ENCODE measurements at regions not wholly inside any gene's neighbourhood (a gene's known extent, or its start where the extent isn't known, plus 50 kb on each side); places are given as distances from the start of the nearest gene placed in this dataset.
"Not testable (repeated sequence)": the region's sequence is repeated elsewhere in the genome, so short reads cannot be mapped to it uniquely, and the experiment has no call there.

- Histone ChIP-seq H4K20me1 (no peaks in the 10 kb centered on the region), H3K4me1 (peaks cover 0 to 9% (median 1%) of the 10 kb centered on the region in 10 experiments; a peak in 6 of 20 replicates), H3K4me3 (no peak overlapping the region), H3K4me2 (no peak overlapping the region), H3K9ac (no peak overlapping the region), H3K9me3 (replicated peaks in 1 of 11) (no peaks in the 10 kb centered on the region), H3K27me3 (no peaks in the 10 kb centered on the region), H3K27ac (no peak overlapping the region), H3K36me3 (no peaks in the 10 kb centered on the region)
- no peak for TF ChIP-seq Cebpa-rat (IDR thresholded peaks at IDR 0.05)
These were observed 106.2 kb upstream of the LSM14A start for GRCh38 chr19:34066007-34066643.

- no peak overlapping the region for H3K4me3 ChIP-seq
- H3K9ac ChIP-seq, result no peak overlapping the region
- no peaks in the 10 kb centered on the region for H4K20me1 ChIP-seq
- H3K9me3 ChIP-seq (replicated peaks in 1 of 11), result no peaks in the 10 kb centered on the region
- no peak overlapping the region for H3K4me2 ChIP-seq
- TF ChIP-seq Cebpa-rat (IDR thresholded peaks at IDR 0.05), result no peak
- no peaks in the 10 kb centered on the region for H3K27me3 ChIP-seq
- H3K4me1 ChIP-seq, result peaks cover 0 to 9% (median 1%) of the 10 kb centered on the region in 10 experiments; a peak in 6 of 20 replicates
- no peak overlapping the region for H3K27ac ChIP-seq
- no peaks in the 10 kb centered on the region for H3K36me3 ChIP-seq
These were observed 104.4 kb upstream of the LSM14A start for GRCh38 chr19:34067861-34068271.

GRCh38 chr19:34075661-34076091 lies 96.6 kb upstream of the LSM14A start:
- H3K4me3 ChIP-seq, result no peak overlapping the region
- H4K20me1 ChIP-seq, result no peaks in the 10 kb centered on the region
- H3K4me1 ChIP-seq, result peaks cover 0 to 7% (median 0%) of the 10 kb centered on the region in 10 experiments; a peak in 1 of 20 replicates
- peaks cover 9 to 24% (median 14%) of the 10 kb centered on the region in 11 experiments; a peak in 17 of 22 replicates for H3K9me3 ChIP-seq (replicated peaks in 1 of 11)
- H3K27me3 ChIP-seq, result no peaks in the 10 kb centered on the region
- H3K4me2 ChIP-seq, result no peak overlapping the region
- no peak overlapping the region for H3K27ac ChIP-seq
- H3K36me3 ChIP-seq, result no peaks in the 10 kb centered on the region
- no peak overlapping the region for H3K9ac ChIP-seq
- no peak for TF ChIP-seq Cebpa-rat (IDR thresholded peaks at IDR 0.05)

- Histone ChIP-seq H3K4me3 (no peak overlapping the region), H3K9me3 (replicated peaks in 1 of 11) (peaks cover 0 to 21% (median 19%) of the 10 kb centered on the region in 11 experiments; a peak in 18 of 22 replicates), H3K27ac (no peak overlapping the region), H4K20me1 (no peaks in the 10 kb centered on the region; a peak in 1 of 22 replicates), H3K27me3 (no peaks in the 10 kb centered on the region), H3K9ac (no peak overlapping the region), H3K4me1 (no peaks in the 10 kb centered on the region), H3K4me2 (no peak overlapping the region), H3K36me3 (no peaks in the 10 kb centered on the region)
- no peak for TF ChIP-seq Cebpa-rat (IDR thresholded peaks at IDR 0.05)
These were observed 89.8 kb upstream of the LSM14A start for GRCh38 chr19:34082289-34083077.

- H3K4me1 ChIP-seq, result no peaks in the 10 kb centered on the region
- no peak overlapping the region for H3K4me2 ChIP-seq
- H3K36me3 ChIP-seq, result no peaks in the 10 kb centered on the region
- no peak overlapping the region for H3K4me3 ChIP-seq
- no peaks in the 10 kb centered on the region for H3K27me3 ChIP-seq
- H3K9me3 ChIP-seq (replicated peaks in 1 of 11), result peaks cover 0 to 13% (median 11%) of the 10 kb centered on the region in 11 experiments; a peak in 14 of 22 replicates
- no peak overlapping the region for H3K9ac ChIP-seq
- H4K20me1 ChIP-seq, result no peaks in the 10 kb centered on the region; a peak in 1 of 22 replicates
- no peak for TF ChIP-seq Cebpa-rat (IDR thresholded peaks at IDR 0.05)
- no peak overlapping the region for H3K27ac ChIP-seq
These were observed 87.7 kb upstream of the LSM14A start for GRCh38 chr19:34084396-34085145.

GRCh38 chr19:34085336-34085735 lies 87.0 kb upstream of the LSM14A start:
- no peak for TF ChIP-seq Cebpa-rat (IDR thresholded peaks at IDR 0.05)
- H3K4me2 ChIP-seq, result no peak overlapping the region
- H3K27me3 ChIP-seq, result no peaks in the 10 kb centered on the region
- H3K9ac ChIP-seq, result no peak overlapping the region
- H3K36me3 ChIP-seq, result no peaks in the 10 kb centered on the region
- H3K27ac ChIP-seq, result no peak overlapping the region
- H4K20me1 ChIP-seq, result no peaks in the 10 kb centered on the region; a peak in 1 of 22 replicates
- no peaks in the 10 kb centered on the region for H3K4me1 ChIP-seq
- H3K4me3 ChIP-seq, result no peak overlapping the region
- peaks cover 0 to 13% (median 11%) of the 10 kb centered on the region in 11 experiments; a peak in 14 of 22 replicates for H3K9me3 ChIP-seq (replicated peaks in 1 of 11)

GRCh38 chr19:34088292-34088691 lies 84.0 kb upstream of the LSM14A start:
- Histone ChIP-seq H4K20me1 (no peaks in the 10 kb centered on the region; a peak in 1 of 22 replicates), H3K9me3 (replicated peaks in 1 of 11) (peaks cover 0 to 13% (median 11%) of the 10 kb centered on the region in 11 experiments; a peak in 14 of 22 replicates), H3K4me2 (no peak overlapping the region), H3K27me3 (no peaks in the 10 kb centered on the region), H3K4me1 (no peaks in the 10 kb centered on the region), H3K9ac (no peak overlapping the region), H3K27ac (no peak overlapping the region), H3K36me3 (no peaks in the 10 kb centered on the region), H3K4me3 (no peak overlapping the region)
- no peak for TF ChIP-seq Cebpa-rat (IDR thresholded peaks at IDR 0.05)

- no peaks in the 10 kb centered on the region for H3K4me1 ChIP-seq
- no peak overlapping the region for H3K9ac ChIP-seq
- no peak overlapping the region for H3K4me2 ChIP-seq
- H3K27ac ChIP-seq, result no peak overlapping the region
- H3K9me3 ChIP-seq (replicated peaks in 1 of 11), result peaks cover 0 to 13% (median 11%) of the 10 kb centered on the region in 11 experiments; a peak in 14 of 22 replicates
- H3K27me3 ChIP-seq, result no peaks in the 10 kb centered on the region
- H3K4me3 ChIP-seq, result no peak overlapping the region
- no peak for TF ChIP-seq Cebpa-rat (IDR thresholded peaks at IDR 0.05)
- H4K20me1 ChIP-seq, result no peaks in the 10 kb centered on the region
- no peaks in the 10 kb centered on the region for H3K36me3 ChIP-seq
These were observed 82.7 kb upstream of the LSM14A start for GRCh38 chr19:34089566-34089965.

- H3K4me3 ChIP-seq, result no peak overlapping the region
- no peak overlapping the region for H3K4me2 ChIP-seq
- no peaks in the 10 kb centered on the region for H4K20me1 ChIP-seq
- no peaks in the 10 kb centered on the region for H3K27me3 ChIP-seq
- no peak overlapping the region for H3K27ac ChIP-seq
- H3K9ac ChIP-seq, result no peak overlapping the region
- H3K4me1 ChIP-seq, result no peaks in the 10 kb centered on the region
- no peaks in the 10 kb centered on the region for H3K9me3 ChIP-seq (replicated peaks in 1 of 11)
- no peak for TF ChIP-seq Cebpa-rat (IDR thresholded peaks at IDR 0.05)
- H3K36me3 ChIP-seq, result no peaks in the 10 kb centered on the region
These were observed 77.3 kb upstream of the LSM14A start for GRCh38 chr19:34094960-34095359.

GRCh38 chr19:34095411-34095810 lies 76.9 kb upstream of the LSM14A start:
- H3K27ac ChIP-seq; H3K9ac ChIP-seq; H3K9me3 ChIP-seq (replicated peaks in 1 of 11); H4K20me1 ChIP-seq; H3K27me3 ChIP-seq; H3K36me3 ChIP-seq; H3K4me2 ChIP-seq; H3K4me1 ChIP-seq; H3K4me3 ChIP-seq: not testable (repeated sequence)
